GM23338 (cell line): ENCODE measurements at regions not wholly inside any gene's neighbourhood (a gene's known extent, or its start where the extent isn't known, plus 50 kb on each side); places are given as distances from the start of the nearest gene placed in this dataset.

Source experiments
- CREB1 ChIP-seq: fragments of 250-450 bp; sonication (Bioruptor Pico); IDR thresholded peaks from 2 replicates; pipeline ENCODE4 v1.5.0; 2020; ENCODE audit warnings: low read depth, mild to moderate bottlenecking, moderate library complexity
- ETS1 ChIP-seq: IDR thresholded peaks from 2 replicates; pipeline ENCODE4 v1.6.1; 2016; ENCODE audit warnings: antibody characterized with exemption
- EZH2 ChIP-seq: fragments of 200-600 bp; sonication (generic); IDR thresholded peaks from one replicate; pipeline ENCODE4 v1.8.0; 2017; ENCODE audit warnings: antibody characterized with exemption, mild to moderate bottlenecking, low read depth; ENCODE audit not compliant: unreplicated experiment
- EZH2phosphoT487 ChIP-seq: fragments of 200-600 bp; sonication (generic); IDR thresholded peaks from one replicate; pipeline ENCODE4 v1.8.1; 2018; ENCODE audit warnings: antibody characterized with exemption; ENCODE audit not compliant: unreplicated experiment
- JUNB ChIP-seq: IDR thresholded peaks from one replicate; pipeline ENCODE4 v1.6.1; 2016; ENCODE audit warnings: antibody characterized with exemption; ENCODE audit not compliant: unreplicated experiment
- NANOG ChIP-seq: IDR thresholded peaks from 2 replicates; pipeline ENCODE4 v1.6.1; 2016; ENCODE audit warnings: antibody characterized with exemption, borderline replicate concordance
- REST ChIP-seq: IDR thresholded peaks from one replicate; pipeline ENCODE4 v1.6.1; 2018; ENCODE audit warnings: antibody characterized with exemption; ENCODE audit not compliant: unreplicated experiment
- STAT1 ChIP-seq: IDR thresholded peaks from one replicate; pipeline ENCODE4 v1.6.1; 2016; ENCODE audit warnings: antibody characterized with exemption; ENCODE audit not compliant: unreplicated experiment
- ZNF114 ChIP-seq: fragments of 250-450 bp; sonication (Bioruptor Pico); IDR thresholded peaks from 2 replicates; pipeline ENCODE4 v1.5.0; 2020; ENCODE audit warnings: mild to moderate bottlenecking, moderate library complexity
- ZNF331 ChIP-seq: fragments of 250-450 bp; sonication (Bioruptor Pico); IDR thresholded peaks from 2 replicates; pipeline ENCODE4 v1.5.0; 2020; ENCODE audit warnings: low read depth, mild to moderate bottlenecking, moderate library complexity
- ZNF462 ChIP-seq: fragments of 250-450 bp; sonication (Bioruptor Pico); IDR thresholded peaks from 2 replicates; pipeline ENCODE4 v1.5.0; 2020; ENCODE audit warnings: mild to moderate bottlenecking, moderate library complexity

- TF ChIP-seq ZNF462 (no peak), NANOG (no peak), REST (no peak), STAT1 (no peak), ETS1 (no peak), JUNB (no peak), ZNF331 (CRISPR knock-in tag) (no peak), CREB1 (CRISPR knock-in tag) (no peak), EZH2 (no peak), EZH2phosphoT487 (no peak), ZNF114 (CRISPR knock-in tag) (no peak)
Observed at GRCh38 chr3:166360720-166361119, 523.5 kb upstream of the BCHE start (continued).
